ENCODE measurements at regions not wholly inside any gene's neighbourhood (a gene's known extent, or its start where the extent isn't known, plus 50 kb on each side); places are given as distances from the start of the nearest gene placed in this dataset.

DNA sequence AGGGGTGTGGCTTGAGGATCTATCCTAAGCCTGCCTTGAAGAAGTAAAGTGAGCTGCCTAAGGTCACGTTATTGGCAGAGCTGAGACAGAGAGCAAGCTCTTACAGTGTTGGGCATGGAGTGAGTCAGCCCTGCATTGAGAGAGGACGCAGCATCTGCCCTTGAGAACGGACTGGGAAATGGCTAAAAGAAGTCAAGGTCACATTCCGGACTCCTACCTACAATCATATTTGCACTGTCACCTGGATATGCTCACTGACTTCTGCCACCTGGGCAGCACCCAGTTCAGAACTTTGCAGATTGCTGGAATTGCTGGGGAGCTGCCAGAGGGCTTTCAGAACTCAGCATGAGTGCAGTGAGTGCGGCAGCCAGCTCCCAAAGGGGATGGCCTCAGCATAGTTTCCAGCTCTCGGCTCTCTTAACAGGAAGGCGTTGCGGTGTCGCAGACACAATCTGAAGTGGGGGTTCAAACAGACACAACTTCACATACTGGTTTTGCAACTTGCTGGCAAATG lies 199.3 kb upstream of the SGK1 start:
- no peaks in the 10 kb centered on the region for H3K36me3 ChIP-seq
- peaks cover 25 to 42% of the 10 kb centered on the region in 2 experiments for H3K4me1 ChIP-seq (ENCODE audit: control insufficient read depth in 1 of 2, insufficient read depth in 1 of 2, low read depth in 1 of 2, low read length in 1 of 2)
- no peaks in the 10 kb centered on the region for H3K27me3 ChIP-seq
- no peak overlapping the region for H3K27ac ChIP-seq
- H3K4me3 ChIP-seq (ENCODE audit: low read depth in 1 of 2, low read length in 1 of 2), result no peak overlapping the region
- TF ChIP-seq, protein P1, sequence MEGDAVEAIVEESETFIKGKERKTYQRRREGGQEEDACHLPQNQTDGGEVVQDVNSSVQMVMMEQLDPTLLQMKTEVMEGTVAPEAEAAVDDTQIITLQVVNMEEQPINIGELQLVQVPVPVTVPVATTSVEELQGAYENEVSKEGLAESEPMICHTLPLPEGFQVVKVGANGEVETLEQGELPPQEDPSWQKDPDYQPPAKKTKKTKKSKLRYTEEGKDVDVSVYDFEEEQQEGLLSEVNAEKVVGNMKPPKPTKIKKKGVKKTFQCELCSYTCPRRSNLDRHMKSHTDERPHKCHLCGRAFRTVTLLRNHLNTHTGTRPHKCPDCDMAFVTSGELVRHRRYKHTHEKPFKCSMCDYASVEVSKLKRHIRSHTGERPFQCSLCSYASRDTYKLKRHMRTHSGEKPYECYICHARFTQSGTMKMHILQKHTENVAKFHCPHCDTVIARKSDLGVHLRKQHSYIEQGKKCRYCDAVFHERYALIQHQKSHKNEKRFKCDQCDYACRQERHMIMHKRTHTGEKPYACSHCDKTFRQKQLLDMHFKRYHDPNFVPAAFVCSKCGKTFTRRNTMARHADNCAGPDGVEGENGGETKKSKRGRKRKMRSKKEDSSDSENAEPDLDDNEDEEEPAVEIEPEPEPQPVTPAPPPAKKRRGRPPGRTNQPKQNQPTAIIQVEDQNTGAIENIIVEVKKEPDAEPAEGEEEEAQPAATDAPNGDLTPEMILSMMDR (IDR thresholded peaks at IDR 0.05), result no peak
- no peaks in the 10 kb centered on the region for H3K9me3 ChIP-seq

DNA sequence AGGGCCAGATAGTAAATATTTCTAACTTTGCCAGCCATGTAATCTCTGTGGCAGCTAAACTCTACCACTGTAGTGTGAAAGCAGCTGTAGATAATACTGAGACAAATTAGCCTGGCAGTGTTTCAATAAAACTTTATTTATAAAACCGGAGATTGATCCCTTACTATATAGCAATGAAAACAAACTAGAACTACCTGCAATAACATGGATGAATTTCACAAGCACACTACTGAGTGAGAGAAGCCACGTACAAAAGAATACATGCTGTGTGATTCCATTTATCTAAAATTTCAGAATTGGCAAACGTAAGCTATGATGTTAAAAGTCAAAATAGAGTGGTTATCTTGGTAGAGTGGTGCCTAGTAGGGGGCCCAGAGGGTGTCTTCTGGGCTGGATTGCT lies 198.7 kb upstream of the SGK1 start:
- TF ChIP-seq, protein P1 (IDR thresholded peaks at IDR 0.05), result no peak
- H3K27me3 ChIP-seq, result no peaks in the 10 kb centered on the region
- no peak overlapping the region for H3K27ac ChIP-seq
- no peaks in the 10 kb centered on the region for H3K36me3 ChIP-seq
- no peak overlapping the region for H3K4me3 ChIP-seq (ENCODE audit: low read depth in 1 of 2, low read length in 1 of 2)
- no peaks in the 10 kb centered on the region for H3K9me3 ChIP-seq
- peaks cover 25 to 46% of the 10 kb centered on the region in 2 experiments for H3K4me1 ChIP-seq (ENCODE audit: control insufficient read depth in 1 of 2, insufficient read depth in 1 of 2, low read depth in 1 of 2, low read length in 1 of 2)

DNA sequence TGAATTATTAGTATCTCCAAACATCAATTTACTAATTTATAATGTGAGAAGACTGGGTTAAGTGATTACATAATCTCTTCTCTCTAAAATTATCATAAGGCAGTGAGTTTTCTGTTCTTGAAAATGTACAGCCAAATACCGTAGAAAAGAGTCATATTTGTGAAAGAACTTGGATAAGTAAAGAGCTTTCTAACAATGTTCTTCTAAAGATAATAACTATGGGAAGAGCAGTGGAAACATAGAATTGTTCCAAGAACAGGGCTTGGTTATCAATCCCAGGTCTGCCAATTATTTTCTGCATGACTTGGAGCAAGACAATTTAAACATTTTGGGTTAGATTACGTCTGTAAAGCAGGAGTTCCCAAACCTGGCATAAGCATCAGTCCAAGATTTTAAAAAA lies 198.1 kb upstream of the SGK1 start:
- peaks cover 28 to 50% of the 10 kb centered on the region in 2 experiments for H3K4me1 ChIP-seq (ENCODE audit: control insufficient read depth in 1 of 2, insufficient read depth in 1 of 2, low read depth in 1 of 2, low read length in 1 of 2)
- H3K4me3 ChIP-seq (ENCODE audit: low read depth in 1 of 2, low read length in 1 of 2), result no peak overlapping the region
- TF ChIP-seq, protein P1 (IDR thresholded peaks at IDR 0.05), result no peak
- no peaks in the 10 kb centered on the region for H3K36me3 ChIP-seq
- no peaks in the 10 kb centered on the region for H3K9me3 ChIP-seq
- no peak overlapping the region for H3K27ac ChIP-seq
- no peaks in the 10 kb centered on the region for H3K27me3 ChIP-seq

DNA sequence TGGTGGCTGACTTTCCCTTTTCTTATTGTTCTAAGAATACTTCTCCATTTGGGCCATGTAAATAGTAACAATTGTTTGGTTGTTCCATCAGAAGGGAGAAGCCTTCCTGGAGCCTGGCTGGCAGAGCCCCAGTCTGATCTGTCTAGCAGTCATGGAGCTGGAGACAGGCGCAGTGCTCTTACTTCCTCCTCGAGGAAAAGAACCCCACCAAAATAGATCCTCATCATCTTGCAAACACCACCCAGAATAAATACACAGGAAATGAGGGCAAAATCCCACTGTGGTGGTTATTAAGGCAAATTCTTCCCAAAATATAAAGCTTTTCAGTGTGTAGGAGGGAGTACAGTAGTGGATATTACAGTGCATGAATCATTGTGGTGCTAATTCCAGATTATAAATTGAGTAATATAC lies 195.1 kb upstream of the SGK1 start:
- Histone ChIP-seq H3K27me3 (no peaks in the 10 kb centered on the region), H3K9me3 (no peaks in the 10 kb centered on the region), H3K36me3 (no peaks in the 10 kb centered on the region), H3K4me1 (ENCODE audit: control insufficient read depth in 1 of 2, insufficient read depth in 1 of 2, low read depth in 1 of 2, low read length in 1 of 2) (peaks cover 18 to 31% of the 10 kb centered on the region in 2 experiments), H3K4me3 (ENCODE audit: low read depth in 1 of 2, low read length in 1 of 2) (no peak overlapping the region), H3K27ac (peak overlapping the region; percentile 36)
- TF ChIP-seq, protein P1 (IDR thresholded peaks at IDR 0.05), result no peak

DNA sequence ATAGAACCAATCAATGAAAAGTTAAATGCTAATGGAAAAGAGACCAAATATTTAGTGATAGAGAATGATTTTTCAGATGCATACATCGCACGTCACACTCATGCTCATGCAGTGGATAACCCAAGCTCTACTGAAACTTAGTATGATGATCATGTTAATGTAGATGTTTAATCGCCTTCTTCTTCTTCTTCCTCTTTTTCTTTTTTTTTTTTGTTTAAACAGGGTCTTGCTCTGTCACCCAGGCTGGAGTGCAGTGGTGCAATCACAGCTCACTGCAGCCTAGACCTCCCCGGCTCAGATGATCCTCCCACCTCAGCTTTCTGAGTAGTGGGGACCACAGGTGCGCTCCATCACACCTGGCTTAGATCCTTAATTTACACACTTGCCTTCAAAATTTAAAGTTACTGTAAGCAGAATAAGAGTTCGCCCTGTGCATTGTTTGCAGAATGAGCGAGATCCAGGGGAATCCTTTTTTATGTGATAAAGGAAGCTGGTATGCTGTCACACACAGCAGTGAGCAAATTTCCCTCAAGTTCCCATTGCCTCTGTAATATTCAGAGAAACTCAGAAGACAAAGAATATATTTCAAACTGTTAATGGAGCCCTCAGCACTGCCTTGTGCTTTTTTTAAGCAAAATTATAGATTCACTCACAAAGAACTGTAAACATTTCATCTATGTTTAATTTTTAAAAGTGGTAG lies 194.2 kb upstream of the SGK1 start:
- Histone ChIP-seq H3K4me3 (ENCODE audit: low read depth in 1 of 2, low read length in 1 of 2) (no peak overlapping the region), H3K9me3 (no peaks in the 10 kb centered on the region), H3K36me3 (no peaks in the 10 kb centered on the region), H3K4me1 (ENCODE audit: control insufficient read depth in 1 of 2, insufficient read depth in 1 of 2, low read depth in 1 of 2, low read length in 1 of 2) (peaks cover 10 to 23% of the 10 kb centered on the region in 2 experiments), H3K27me3 (no peaks in the 10 kb centered on the region), H3K27ac (peak overlapping the region; percentile 36)
- TF ChIP-seq, protein P1 (IDR thresholded peaks at IDR 0.05), result no peak
